SHP77 (cell line): ENCODE measurements at regions not wholly inside any gene's neighbourhood (a gene's known extent, or its start where the extent isn't known, plus 50 kb on each side); places are given as distances from the start of the nearest gene placed in this dataset.
A peak's percentile ranks its signal among the peaks of the same experiment; 100 is the strongest.

Experiments
- DNase-seq, 2 experiments: peaks; one replicate each; lab custom pipeline; 2025; lab: John Stamatoyannopoulos, UW

GRCh38 chr2:67625178-67625577 lies 228.0 kb downstream of the ETAA1 start:
- no peak for DNase-seq

GRCh38 chr2:67625690-67626475 lies 228.8 kb downstream of the ETAA1 start:
- no peak for DNase-seq

GRCh38 chr2:67626656-67627055 lies 229.5 kb downstream of the ETAA1 start:
- no peak for DNase-seq

GRCh38 chr2:67627456-67628207 lies 230.5 kb downstream of the ETAA1 start:
- no peak for DNase-seq

- no peak for DNase-seq
These were observed 231.8 kb downstream of the ETAA1 start for GRCh38 chr2:67628892-67629291.

- DNase-seq = no peak
These were observed 234.3 kb downstream of the ETAA1 start for GRCh38 chr2:67631483-67631882.

- DNase-seq = no peak
These were observed 236.2 kb downstream of the ETAA1 start for GRCh38 chr2:67633212-67633856.

- DNase-seq = no peak
These were observed 241.0 kb downstream of the ETAA1 start for GRCh38 chr2:67638146-67638545.

- peak in 1 of 2 experiments; percentile 7 for DNase-seq
These were observed 244.3 kb downstream of the ETAA1 start for GRCh38 chr2:67641312-67642045.

GRCh38 chr2:67642046-67642382 lies 244.9 kb downstream of the ETAA1 start:
- peak; percentile 9 to 24 for DNase-seq

- no peak for DNase-seq
These were observed 245.8 kb downstream of the ETAA1 start for GRCh38 chr2:67642961-67643360.

GRCh38 chr2:67645280-67646138 lies 248.4 kb downstream of the ETAA1 start:
- DNase-seq = no peak

GRCh38 chr2:67646714-67647333 lies 249.7 kb downstream of the ETAA1 start:
- no peak for DNase-seq

- DNase-seq = peak; percentile 84 to 94
These were observed 252.5 kb downstream of the ETAA1 start for GRCh38 chr2:67649331-67650261.

GRCh38 chr2:67650291-67651133 lies 253.4 kb downstream of the ETAA1 start:
- peak; percentile 84 for DNase-seq

- DNase-seq = no peak
These were observed 254.4 kb downstream of the ETAA1 start for GRCh38 chr2:67651565-67651964.

GRCh38 chr2:67652679-67653078 lies 255.5 kb downstream of the ETAA1 start:
- no peak for DNase-seq

GRCh38 chr2:67656875-67657274 lies 259.7 kb downstream of the ETAA1 start:
- no peak for DNase-seq

- no peak for DNase-seq
These were observed 261.7 kb downstream of the ETAA1 start for GRCh38 chr2:67658820-67659219.
